NCI-H128 (cell line): ENCODE measurements at regions not wholly inside any gene's neighbourhood (a gene's known extent, or its start where the extent isn't known, plus 50 kb on each side); places are given as distances from the start of the nearest gene placed in this dataset.

Experiments used
- DNase-seq: peaks from one replicate; lab custom pipeline; 2025; ENCODE audit not compliant: unreplicated experiment; lab: John Stamatoyannopoulos, UW

- DNase-seq, result no peak
These were observed 265.5 kb upstream of the ADAMTSL1 start for GRCh38 chr9:18208166-18209059.

GRCh38 chr9:18215626-18216025 lies 258.3 kb upstream of the ADAMTSL1 start:
- no peak for DNase-seq

GRCh38 chr9:18216376-18216775 lies 257.6 kb upstream of the ADAMTSL1 start:
- DNase-seq, result no peak

- DNase-seq, result no peak
These were observed 245.9 kb upstream of the ADAMTSL1 start for GRCh38 chr9:18228101-18228500.

GRCh38 chr9:18229992-18230676 lies 243.8 kb upstream of the ADAMTSL1 start:
- DNase-seq, result no peak

- DNase-seq, result no peak
These were observed 240.6 kb upstream of the ADAMTSL1 start for GRCh38 chr9:18233311-18233710.

GRCh38 chr9:18233776-18234445 lies 240.0 kb upstream of the ADAMTSL1 start:
- no peak for DNase-seq

GRCh38 chr9:18235181-18235908 lies 238.6 kb upstream of the ADAMTSL1 start:
- no peak for DNase-seq

- DNase-seq, result no peak
These were observed 237.6 kb upstream of the ADAMTSL1 start for GRCh38 chr9:18236336-18236735.

- no peak for DNase-seq
These were observed 236.2 kb upstream of the ADAMTSL1 start for GRCh38 chr9:18237776-18238175.

- no peak for DNase-seq
These were observed 235.7 kb upstream of the ADAMTSL1 start for GRCh38 chr9:18238254-18238653.

GRCh38 chr9:18238752-18239447 lies 235.1 kb upstream of the ADAMTSL1 start:
- no peak for DNase-seq

- no peak for DNase-seq
These were observed 233.7 kb upstream of the ADAMTSL1 start for GRCh38 chr9:18240213-18240612.

GRCh38 chr9:18245911-18246310 lies 228.0 kb upstream of the ADAMTSL1 start:
- DNase-seq, result no peak

- no peak for DNase-seq
These were observed 223.9 kb upstream of the ADAMTSL1 start for GRCh38 chr9:18250053-18250452.

GRCh38 chr9:18253950-18254349 lies 220.0 kb upstream of the ADAMTSL1 start:
- DNase-seq, result no peak

- DNase-seq, result peak; percentile 93
These were observed 218.8 kb upstream of the ADAMTSL1 start for GRCh38 chr9:18255158-18255629.

GRCh38 chr9:18255747-18256146 lies 218.2 kb upstream of the ADAMTSL1 start:
- no peak for DNase-seq

GRCh38 chr9:18256568-18256967 lies 217.4 kb upstream of the ADAMTSL1 start:
- no peak for DNase-seq

GRCh38 chr9:18260521-18260920 lies 213.4 kb upstream of the ADAMTSL1 start:
- DNase-seq, result peak; percentile 92
